ENCODE measurements at regions not wholly inside any gene's neighbourhood (a gene's known extent, or its start where the extent isn't known, plus 50 kb on each side); places are given as distances from the start of the nearest gene placed in this dataset.
"Not testable (repeated sequence)": the region's sequence is repeated elsewhere in the genome, so short reads cannot be mapped to it uniquely, and the experiment has no call there.

- no peak for DNase-seq
Measured at GRCh38 chr14:65834812-65835211, 422.3 kb downstream of the FUT8 start.

- no peak for DNase-seq
Measured at GRCh38 chr14:65835501-65835900, 423.0 kb downstream of the FUT8 start.

GRCh38 chr14:65838565-65838964, 426.0 kb downstream of the FUT8 start:
- no peak for DNase-seq

- peak; percentile 53 for DNase-seq
Measured at GRCh38 chr14:65840118-65840751, 427.7 kb downstream of the FUT8 start.

DNA sequence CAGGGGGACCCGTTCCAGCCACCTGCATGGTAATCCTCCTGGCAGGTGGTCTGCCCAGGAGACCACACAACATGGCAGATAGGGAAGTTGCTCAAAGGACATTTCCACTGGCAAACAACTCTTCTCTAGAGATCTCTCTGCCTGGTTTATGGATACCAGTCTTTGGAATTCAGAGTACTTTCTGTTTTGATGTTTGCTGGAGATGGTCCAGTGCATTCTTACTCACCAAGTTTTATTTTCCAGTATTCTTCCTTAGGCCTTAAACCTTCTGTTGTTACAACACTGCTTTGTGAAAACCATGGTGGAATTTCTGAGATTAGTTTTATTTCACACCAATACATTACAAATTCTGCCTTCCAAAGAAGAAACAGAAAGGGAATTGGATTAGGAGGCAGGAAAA, 428.3 kb downstream of the FUT8 start:
- DNase-seq = no peak

GRCh38 chr14:65846196-65846868, 433.8 kb downstream of the FUT8 start:
- no peak for DNase-seq

DNA sequence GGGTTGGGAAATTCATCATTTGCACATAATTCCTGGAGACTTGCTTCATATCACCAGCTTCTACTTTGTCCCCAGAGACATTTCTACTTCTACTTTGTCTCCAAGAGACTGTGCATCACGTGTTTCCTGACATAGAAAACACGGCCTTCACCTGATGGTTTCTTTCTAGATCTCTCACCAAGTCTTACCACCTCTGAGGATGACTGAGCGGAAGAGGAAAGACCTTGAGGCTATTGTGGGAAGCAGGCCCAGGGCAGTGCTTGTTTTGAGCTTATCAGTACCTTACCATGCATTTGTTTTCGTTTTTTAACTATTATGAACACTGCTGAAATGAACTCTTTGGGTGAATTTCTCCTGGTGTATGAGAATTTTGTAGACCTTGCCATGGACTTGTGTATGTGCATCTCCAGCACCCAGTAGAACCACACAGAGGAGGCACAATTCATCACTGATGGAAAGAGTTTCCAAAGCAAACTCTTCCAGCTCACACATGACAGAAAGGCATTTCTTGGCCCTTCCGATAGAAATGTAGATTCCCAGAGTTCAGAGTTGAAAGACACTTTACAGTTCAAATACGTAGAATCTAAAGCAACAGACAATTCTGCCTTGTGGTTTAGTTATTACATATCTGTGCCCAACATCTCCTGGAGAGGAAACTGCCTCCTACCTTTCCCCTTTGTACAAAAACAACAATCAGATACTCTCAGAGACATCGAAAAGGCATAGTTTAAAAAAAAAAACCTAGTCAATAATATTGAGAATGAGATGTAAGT, 434.7 kb downstream of the FUT8 start:
- no peak for DNase-seq

GRCh38 chr14:65847931-65848330, 435.4 kb downstream of the FUT8 start:
- DNase-seq = not testable (repeated sequence)

DNA sequence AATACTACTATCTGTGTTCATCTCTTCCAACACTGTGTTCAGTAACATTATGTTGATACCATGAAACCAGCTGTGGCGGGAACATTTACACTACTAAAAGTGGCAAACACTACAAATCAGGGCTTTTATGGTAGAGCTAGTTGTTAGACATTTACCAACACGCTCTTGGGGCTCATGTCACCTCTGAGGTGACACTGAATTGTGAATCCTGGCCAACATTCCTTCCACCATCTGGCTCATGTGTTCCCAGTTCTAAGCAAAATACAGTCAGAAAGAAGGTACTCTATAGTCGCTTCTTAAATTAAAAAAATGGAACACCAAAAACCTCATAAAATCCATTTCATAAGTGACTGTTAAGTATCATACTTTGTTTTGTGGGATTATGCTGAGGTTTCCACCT, 436.6 kb downstream of the FUT8 start:
- no peak for DNase-seq

DNA sequence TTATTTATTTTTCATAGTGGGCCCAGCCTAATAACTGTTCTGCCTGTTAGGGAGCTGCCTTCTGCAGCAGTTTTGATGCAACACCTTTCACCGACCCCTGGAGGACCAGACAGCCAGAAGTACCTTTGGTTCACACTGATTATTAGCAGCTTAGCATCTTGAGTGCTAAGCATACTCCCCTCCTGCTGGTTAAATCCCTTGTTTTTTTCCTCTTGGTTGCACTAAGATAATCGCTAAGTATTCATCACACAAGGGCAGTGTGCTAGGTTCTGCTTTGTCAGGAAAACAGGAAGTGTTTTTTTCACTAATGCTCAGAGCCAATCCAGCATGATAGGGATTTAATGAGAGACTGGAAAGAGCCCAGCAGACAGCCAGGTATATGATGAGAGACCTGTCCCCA, 437.0 kb downstream of the FUT8 start:
- no peak for DNase-seq

DNA sequence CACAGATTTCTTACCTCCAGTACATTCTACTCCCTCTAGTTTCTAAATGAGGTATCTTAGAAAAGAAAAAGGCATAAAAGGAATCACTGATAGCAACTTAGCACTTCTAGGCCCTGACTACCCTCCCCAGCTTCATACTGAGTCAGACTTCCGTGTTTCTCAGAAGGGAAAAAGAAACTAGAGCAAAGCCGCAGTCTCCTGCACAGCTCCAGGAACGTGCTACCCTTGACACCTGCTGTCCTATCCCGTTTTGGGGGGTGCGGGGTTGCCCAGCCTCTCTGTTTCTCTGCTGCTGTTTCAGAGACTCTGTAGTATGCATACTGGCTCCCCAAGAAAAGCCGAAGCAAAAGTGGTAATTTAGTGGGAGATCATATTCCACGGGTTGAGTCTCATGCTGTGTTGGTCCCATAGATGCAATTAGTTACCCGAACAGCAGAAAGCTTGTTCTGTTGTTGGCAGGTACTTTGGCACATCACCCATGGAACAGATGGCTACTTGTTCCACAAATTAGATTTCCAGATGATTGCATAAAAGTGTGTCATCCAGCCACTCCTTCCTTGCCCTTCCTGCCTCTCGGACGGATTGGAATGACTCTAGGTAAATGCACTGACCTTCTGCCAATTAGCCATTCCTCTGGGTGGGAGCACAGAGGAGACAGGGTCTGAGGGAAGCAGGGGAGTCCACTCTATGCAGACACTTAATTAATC, 438.1 kb downstream of the FUT8 start:
- DNase-seq = no peak

DNA sequence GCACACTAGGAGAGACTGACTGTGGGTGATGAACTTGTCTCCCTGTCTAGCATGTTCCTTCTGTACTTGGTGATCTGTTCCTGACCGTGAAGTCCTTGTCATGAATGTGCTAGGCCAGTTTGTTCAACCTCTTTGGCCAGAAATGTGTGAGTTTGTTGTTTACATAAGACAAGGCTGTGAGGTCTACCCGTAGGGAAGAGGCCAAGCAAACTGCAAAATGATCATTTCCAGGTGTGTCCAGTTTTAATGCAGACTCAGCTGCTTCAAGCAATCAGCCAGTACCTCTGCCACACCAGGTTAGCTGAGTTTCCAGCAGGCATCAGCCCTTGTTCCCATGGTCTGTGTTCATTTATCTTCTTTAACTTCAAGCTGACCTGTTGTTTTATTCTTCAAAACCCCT, 440.2 kb downstream of the FUT8 start:
- DNase-seq = no peak

DNA sequence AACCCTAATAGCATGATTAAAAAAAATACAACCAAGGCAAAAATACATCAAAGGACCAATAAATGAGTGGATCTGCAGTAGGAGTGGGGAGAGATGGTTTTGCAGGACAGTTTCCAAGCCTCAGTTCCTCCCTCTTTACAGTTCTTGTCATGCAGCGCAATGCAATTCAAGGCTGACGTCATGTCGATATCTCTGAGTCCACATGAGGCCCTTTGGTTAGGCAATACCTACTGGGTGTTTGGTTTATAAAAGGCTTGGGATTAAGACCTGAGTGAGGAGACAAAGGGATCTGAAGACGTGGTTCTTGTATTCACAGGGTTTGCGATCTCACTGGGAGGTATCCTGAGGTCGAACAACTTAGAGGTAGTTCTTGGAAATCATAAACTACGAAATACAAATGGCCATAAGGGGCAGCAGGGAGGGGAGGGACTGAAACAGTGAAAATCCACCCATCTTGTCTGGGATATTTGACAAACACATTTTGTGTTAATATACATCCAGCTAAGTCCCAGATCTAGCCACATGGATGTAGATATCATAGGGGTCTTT, 441.0 kb downstream of the FUT8 start:
- DNase-seq = no peak

- no peak for DNase-seq
Measured at GRCh38 chr14:65854215-65854614, 441.7 kb downstream of the FUT8 start.

GRCh38 chr14:65860956-65861611, 448.6 kb downstream of the FUT8 start:
- DNase-seq = no peak

DNA sequence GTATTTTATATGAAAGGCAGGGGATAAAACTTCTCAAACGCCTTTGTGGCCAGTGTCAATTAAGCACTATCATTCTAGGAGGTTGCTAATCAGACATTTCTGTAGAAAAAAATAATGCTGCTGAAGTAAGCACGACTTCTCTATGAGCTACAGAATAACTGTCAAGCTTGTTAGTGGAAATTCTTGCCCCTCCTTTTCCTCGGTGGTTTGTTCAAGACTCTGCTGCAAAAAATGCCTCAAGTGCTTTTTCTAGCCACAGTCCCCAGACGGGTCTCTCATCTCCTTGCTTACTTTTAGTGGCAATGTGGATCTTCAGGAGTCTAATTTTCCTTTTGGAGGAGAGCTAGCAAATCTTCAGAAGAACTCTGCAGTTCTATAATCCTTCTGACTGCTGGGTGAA, 452.0 kb downstream of the FUT8 start:
- DNase-seq = no peak

DNA sequence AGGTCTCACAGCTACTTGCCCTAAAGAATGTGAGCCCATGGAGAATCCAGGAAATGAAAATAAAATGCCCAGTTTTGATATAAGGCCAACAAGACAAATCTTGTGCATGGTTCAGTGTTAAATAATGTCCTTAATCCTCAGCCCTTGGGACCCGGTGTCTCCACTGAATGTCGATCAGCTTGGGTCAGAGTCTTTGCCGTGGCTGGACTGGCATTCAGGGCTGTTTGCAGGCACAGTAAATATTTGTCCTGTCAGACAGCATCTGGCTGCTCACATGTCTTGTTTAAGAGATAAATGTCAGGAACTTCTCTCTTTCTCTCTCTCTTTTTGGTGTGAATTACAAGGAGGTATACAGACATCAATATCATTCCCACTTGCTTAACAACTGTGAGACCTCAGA, 452.5 kb downstream of the FUT8 start:
- DNase-seq = no peak

DNA sequence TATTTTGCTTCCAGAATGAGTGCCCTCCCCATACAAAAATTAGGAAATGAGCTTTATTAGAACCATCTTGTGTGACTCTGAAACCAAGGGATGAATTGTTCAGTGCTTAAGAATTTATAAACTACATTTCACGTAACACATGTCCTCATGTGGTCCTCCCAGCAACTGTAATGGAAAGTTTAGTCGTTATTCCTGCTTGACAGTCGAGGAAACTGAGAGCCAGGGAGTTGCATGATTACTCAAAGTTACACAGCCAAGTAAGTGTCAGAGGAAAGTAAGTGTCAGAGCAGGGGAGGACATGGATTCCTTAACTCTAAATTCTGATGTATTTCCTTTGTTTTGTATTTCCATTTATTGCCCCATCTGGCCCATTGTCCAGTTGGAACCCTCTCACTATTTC, 453.9 kb downstream of the FUT8 start:
- DNase-seq = no peak

- peak; percentile 34 for DNase-seq
Measured at GRCh38 chr14:65866886-65867285, 454.4 kb downstream of the FUT8 start.

- no peak for DNase-seq
Measured at GRCh38 chr14:65867333-65867732, 454.8 kb downstream of the FUT8 start.

DNA sequence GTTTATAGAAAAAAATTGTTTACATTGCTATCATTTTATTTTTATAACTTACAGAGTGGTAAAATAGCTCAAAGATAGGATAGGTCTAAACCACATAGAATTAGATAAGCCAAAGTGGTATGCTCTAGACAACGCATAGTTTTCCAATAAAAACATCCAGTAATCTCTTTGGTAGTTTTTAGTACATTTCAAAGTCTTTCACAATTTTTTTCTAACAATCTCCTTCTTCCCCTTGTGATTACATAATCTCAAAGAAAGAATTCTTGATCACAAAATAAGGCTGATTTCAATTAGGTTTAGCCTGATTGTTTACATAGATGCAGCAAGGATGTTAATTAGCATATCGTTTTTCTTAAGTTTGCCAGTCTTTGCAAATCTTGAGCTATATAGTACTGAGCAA, 460.0 kb downstream of the FUT8 start:
- DNase-seq = no peak

- DNase-seq = no peak
Measured at GRCh38 chr14:65877166-65877565, 464.6 kb downstream of the FUT8 start.

Data from tongue (tissue), 1 donor.